Mucosa of rectum (tissue), 2 donors: ENCODE measurements at regions not wholly inside any gene's neighbourhood (a gene's known extent, or its start where the extent isn't known, plus 50 kb on each side); places are given as distances from the start of the nearest gene placed in this dataset.

Experiments used
- H3K27ac ChIP-seq, 2 donors: one replicate each; pipeline ENCODE4 v1.7.0; 2013; ENCODE audit warnings: inconsistent platforms in 2 of 2, low read depth in 2 of 2, low read length in 2 of 2
- H3K27me3 ChIP-seq, 2 donors: one replicate each; pipeline ENCODE4 v1.7.0; 2013; ENCODE audit warnings: low read length in 2 of 2; ENCODE audit not compliant: control insufficient read depth in 2 of 2, insufficient read depth in 2 of 2
- H3K36me3 ChIP-seq, 2 donors: one replicate each; pipeline ENCODE4 v1.7.0; 2013; ENCODE audit warnings: low read length in 2 of 2; ENCODE audit not compliant: control insufficient read depth in 2 of 2, insufficient read depth in 2 of 2
- H3K4me1 ChIP-seq, 2 donors: one replicate each; pipeline ENCODE4 v1.7.0; 2013; ENCODE audit warnings: low read length in 2 of 2, mild to moderate bottlenecking in 1 of 2; ENCODE audit not compliant: control insufficient read depth in 2 of 2, insufficient read depth in 2 of 2
- H3K4me3 ChIP-seq, 2 donors: one replicate each; pipeline ENCODE4 v1.7.0; 2013; ENCODE audit warnings: low read length in 2 of 2
- H3K9ac ChIP-seq, 2 donors: one replicate each; pipeline ENCODE4 v1.7.0; 2013; ENCODE audit warnings: low read length in 2 of 2, low read depth in 1 of 2, mild to moderate bottlenecking in 1 of 2
- H3K9me3 ChIP-seq, 2 donors: one replicate each; pipeline ENCODE4 v1.7.0; 2013; ENCODE audit warnings: low read length in 2 of 2; ENCODE audit not compliant: control insufficient read depth in 2 of 2
- donor health status: healthy.
- donor health status: Normal muscosa, but diverticular disease.

- Histone ChIP-seq H3K4me1 (no peaks in the 10 kb centered on the region), H3K9me3 (no peaks in the 10 kb centered on the region), H3K36me3 (no peaks in the 10 kb centered on the region), H3K27me3 (no peaks in the 10 kb centered on the region), H3K27ac (no peak overlapping the region), H3K9ac (no peak overlapping the region), H3K4me3 (no peak overlapping the region)
These were observed 573.4 kb upstream of the IGFBP3 start for GRCh38 chr7:46494441-46494840.

GRCh38 chr7:46494028-46494427 lies 573.0 kb upstream of the IGFBP3 start:
- no peaks in the 10 kb centered on the region for H3K27me3 ChIP-seq
- no peak overlapping the region for H3K4me3 ChIP-seq
- no peak overlapping the region for H3K27ac ChIP-seq
- no peaks in the 10 kb centered on the region for H3K9me3 ChIP-seq
- H3K9ac ChIP-seq: no peak overlapping the region
- no peaks in the 10 kb centered on the region for H3K4me1 ChIP-seq
- H3K36me3 ChIP-seq: no peaks in the 10 kb centered on the region

- no peak overlapping the region for H3K4me3 ChIP-seq
- no peaks in the 10 kb centered on the region for H3K36me3 ChIP-seq
- H3K9me3 ChIP-seq: no peaks in the 10 kb centered on the region
- no peak overlapping the region for H3K27ac ChIP-seq
- H3K4me1 ChIP-seq: no peaks in the 10 kb centered on the region
- H3K27me3 ChIP-seq: no peaks in the 10 kb centered on the region
- no peak overlapping the region for H3K9ac ChIP-seq
These were observed 572.1 kb upstream of the IGFBP3 start for GRCh38 chr7:46493196-46493595.

- Histone ChIP-seq H3K36me3 (no peaks in the 10 kb centered on the region), H3K4me1 (no peaks in the 10 kb centered on the region), H3K9me3 (no peaks in the 10 kb centered on the region), H3K27me3 (no peaks in the 10 kb centered on the region), H3K9ac (no peak overlapping the region), H3K27ac (no peak overlapping the region), H3K4me3 (no peak overlapping the region)
These were observed 571.4 kb upstream of the IGFBP3 start for GRCh38 chr7:46492466-46492865.

GRCh38 chr7:46490406-46490805 lies 569.3 kb upstream of the IGFBP3 start:
- no peak overlapping the region for H3K9ac ChIP-seq
- no peaks in the 10 kb centered on the region for H3K36me3 ChIP-seq
- no peaks in the 10 kb centered on the region for H3K4me1 ChIP-seq
- no peaks in the 10 kb centered on the region for H3K9me3 ChIP-seq
- no peaks in the 10 kb centered on the region for H3K27me3 ChIP-seq
- no peak overlapping the region for H3K27ac ChIP-seq
- no peak overlapping the region for H3K4me3 ChIP-seq

GRCh38 chr7:46489106-46489505 lies 568.0 kb upstream of the IGFBP3 start:
- Histone ChIP-seq H3K4me3 (no peak overlapping the region), H3K36me3 (no peaks in the 10 kb centered on the region), H3K27ac (no peak overlapping the region), H3K9me3 (no peaks in the 10 kb centered on the region), H3K4me1 (no peaks in the 10 kb centered on the region), H3K27me3 (no peaks in the 10 kb centered on the region), H3K9ac (no peak overlapping the region)

- no peaks in the 10 kb centered on the region for H3K36me3 ChIP-seq
- no peak overlapping the region for H3K4me3 ChIP-seq
- no peaks in the 10 kb centered on the region for H3K9me3 ChIP-seq
- no peak overlapping the region for H3K27ac ChIP-seq
- no peaks in the 10 kb centered on the region for H3K4me1 ChIP-seq
- no peaks in the 10 kb centered on the region for H3K27me3 ChIP-seq
- no peak overlapping the region for H3K9ac ChIP-seq
These were observed 567.5 kb upstream of the IGFBP3 start for GRCh38 chr7:46488607-46489006.

GRCh38 chr7:46486256-46487206 lies 565.5 kb upstream of the IGFBP3 start:
- H3K27me3 ChIP-seq: no peaks in the 10 kb centered on the region
- no peak overlapping the region for H3K4me3 ChIP-seq
- no peaks in the 10 kb centered on the region for H3K9me3 ChIP-seq
- H3K4me1 ChIP-seq: no peaks in the 10 kb centered on the region
- H3K36me3 ChIP-seq: no peaks in the 10 kb centered on the region
- no peak overlapping the region for H3K27ac ChIP-seq
- no peak overlapping the region for H3K9ac ChIP-seq

GRCh38 chr7:46485481-46486065 lies 564.5 kb upstream of the IGFBP3 start:
- no peaks in the 10 kb centered on the region for H3K36me3 ChIP-seq

GRCh38 chr7:46484906-46485305 lies 563.8 kb upstream of the IGFBP3 start:
- H3K4me1 ChIP-seq: no peaks in the 10 kb centered on the region
- no peak overlapping the region for H3K4me3 ChIP-seq
- no peaks in the 10 kb centered on the region for H3K36me3 ChIP-seq
- H3K27ac ChIP-seq: no peak overlapping the region
- H3K9ac ChIP-seq: no peak overlapping the region
- no peaks in the 10 kb centered on the region for H3K9me3 ChIP-seq
- H3K27me3 ChIP-seq: no peaks in the 10 kb centered on the region

More at GRCh38 chr7:46485481-46486065, 564.5 kb upstream of the IGFBP3 start:
- Histone ChIP-seq H3K4me1 (no peaks in the 10 kb centered on the region), H3K9me3 (no peaks in the 10 kb centered on the region), H3K9ac (no peak overlapping the region), H3K27ac (no peak overlapping the region), H3K4me3 (no peak overlapping the region), H3K27me3 (no peaks in the 10 kb centered on the region)
